ENCODE measurements at regions not wholly inside any gene's neighbourhood (a gene's known extent, or its start where the extent isn't known, plus 50 kb on each side); places are given as distances from the start of the nearest gene placed in this dataset.

DNA sequence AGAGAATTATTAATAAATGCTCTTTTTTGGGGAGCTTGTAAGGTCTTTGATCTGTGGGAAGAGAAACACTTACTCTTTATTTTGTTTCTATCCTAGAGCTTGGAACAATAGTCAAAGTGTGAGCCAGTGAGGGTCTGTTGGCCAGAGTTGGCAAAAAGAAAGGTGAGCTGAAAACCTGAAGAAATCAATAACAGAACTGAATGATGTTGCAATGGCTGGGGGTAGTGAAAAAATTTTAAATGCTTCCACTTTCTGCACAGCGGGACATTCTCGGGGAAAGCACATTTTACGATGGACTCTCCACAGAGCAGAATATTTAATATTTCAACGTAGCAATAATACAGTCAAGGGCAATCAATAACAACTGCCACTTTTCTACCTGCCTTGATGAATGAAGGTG is 78.9 kb downstream of the SKA1 start:
- no peak overlapping the region for H3K4me3 ChIP-seq (ENCODE audit: low read depth, low read length)
- TF ChIP-seq CTCF (IDR thresholded peaks at IDR 0.05; ENCODE audit: borderline replicate concordance, insufficient read depth, low read depth, low read length) = no peak

DNA sequence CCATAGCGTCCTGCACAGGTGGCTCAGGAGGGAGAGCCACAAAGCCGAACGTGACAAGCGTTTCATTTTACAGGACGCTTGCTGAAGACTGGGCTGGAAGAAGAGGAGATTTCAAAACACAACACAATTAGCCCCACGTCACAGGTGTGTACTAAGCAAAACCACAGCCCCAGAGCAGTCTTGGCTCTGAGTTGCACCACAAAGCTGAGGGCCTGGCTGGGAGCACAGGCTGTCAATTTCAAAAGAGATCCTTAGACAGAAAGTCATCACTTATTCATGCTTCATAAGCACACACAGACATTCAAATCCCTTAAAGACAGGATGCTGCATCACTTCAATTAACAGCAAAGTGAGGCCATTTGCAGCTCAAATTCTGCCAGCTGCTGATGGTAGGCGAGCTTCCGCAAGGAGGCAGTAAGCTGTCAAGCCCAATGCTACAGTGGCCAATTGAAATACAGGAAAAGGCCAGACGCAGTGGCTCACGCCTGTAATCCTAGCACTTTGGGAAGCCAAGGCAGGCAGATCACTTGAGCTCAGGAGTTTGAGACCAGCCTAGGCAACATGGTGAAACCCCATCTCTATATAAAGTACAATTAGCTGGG is 79.6 kb downstream of the SKA1 start:
- TF ChIP-seq CTCF (IDR thresholded peaks at IDR 0.05; ENCODE audit: borderline replicate concordance, insufficient read depth, low read depth, low read length) = no peak
- no peak overlapping the region for H3K4me3 ChIP-seq (ENCODE audit: low read depth, low read length)

DNA sequence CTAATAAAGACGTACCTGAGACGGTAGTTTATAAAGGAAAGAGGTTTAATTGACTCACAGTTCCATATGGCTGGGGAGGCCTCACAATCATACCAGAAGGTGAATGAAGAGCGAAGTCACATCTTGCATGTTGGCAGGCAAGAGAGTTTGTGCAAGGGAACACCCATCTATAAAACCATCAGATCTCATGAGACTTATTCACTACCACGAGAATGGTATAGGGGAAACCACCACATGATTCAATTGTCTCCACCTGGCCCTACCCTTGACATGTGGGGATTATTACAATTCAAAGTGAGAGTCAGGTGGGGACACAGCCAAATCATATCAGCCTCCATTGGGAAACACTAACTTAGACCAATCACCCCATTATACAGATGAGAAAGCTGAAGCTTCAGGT is 81.4 kb downstream of the SKA1 start:
- no peak overlapping the region for H3K4me3 ChIP-seq (ENCODE audit: low read depth, low read length)
- no peak for TF ChIP-seq CTCF (IDR thresholded peaks at IDR 0.05; ENCODE audit: borderline replicate concordance, insufficient read depth, low read depth, low read length)

DNA sequence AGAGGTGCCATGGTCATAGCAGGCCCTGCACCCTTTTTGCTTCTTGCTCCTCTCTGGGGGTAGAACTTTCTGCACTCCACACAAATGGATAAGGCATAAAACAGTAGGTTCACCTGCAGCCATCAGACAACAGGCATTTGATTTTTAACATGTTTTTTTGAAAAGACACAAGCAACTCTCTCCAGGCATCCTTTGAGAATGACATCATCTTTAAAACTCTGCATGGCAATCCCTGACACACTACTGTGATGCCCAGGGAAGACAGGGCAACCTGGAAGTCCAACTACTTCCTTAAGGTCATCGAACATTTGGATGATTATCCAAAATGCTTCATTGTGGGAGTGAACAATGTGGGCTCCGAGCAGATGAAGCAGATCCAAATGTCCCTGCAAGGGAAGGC is 82.8 kb downstream of the SKA1 start:
- H3K4me3 ChIP-seq (ENCODE audit: low read depth, low read length) = no peak overlapping the region
- no peak for TF ChIP-seq CTCF (IDR thresholded peaks at IDR 0.05; ENCODE audit: borderline replicate concordance, insufficient read depth, low read depth, low read length)

DNA sequence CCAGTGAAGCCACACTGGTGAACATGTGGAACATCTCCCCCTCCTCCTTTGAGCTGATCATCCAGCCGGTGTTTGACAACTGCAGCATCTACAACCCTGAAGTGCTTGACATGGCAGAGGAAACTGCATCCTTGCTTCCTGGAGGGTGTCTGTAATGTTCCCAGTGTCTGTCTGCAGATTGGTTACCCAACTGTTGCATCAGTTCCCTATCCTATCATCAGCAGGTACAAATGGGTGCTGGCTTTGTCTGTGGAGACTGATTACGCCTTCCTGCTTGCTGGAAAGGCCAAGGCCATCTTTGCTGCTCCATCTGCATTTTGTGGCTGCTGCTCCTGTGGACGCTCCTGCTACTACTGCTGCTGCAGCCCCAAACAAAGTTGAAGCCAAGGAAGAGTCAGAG is 83.5 kb downstream of the SKA1 start:
- no peak overlapping the region for H3K4me3 ChIP-seq (ENCODE audit: low read depth, low read length)
- no peak for TF ChIP-seq CTCF (IDR thresholded peaks at IDR 0.05; ENCODE audit: borderline replicate concordance, insufficient read depth, low read depth, low read length)

DNA sequence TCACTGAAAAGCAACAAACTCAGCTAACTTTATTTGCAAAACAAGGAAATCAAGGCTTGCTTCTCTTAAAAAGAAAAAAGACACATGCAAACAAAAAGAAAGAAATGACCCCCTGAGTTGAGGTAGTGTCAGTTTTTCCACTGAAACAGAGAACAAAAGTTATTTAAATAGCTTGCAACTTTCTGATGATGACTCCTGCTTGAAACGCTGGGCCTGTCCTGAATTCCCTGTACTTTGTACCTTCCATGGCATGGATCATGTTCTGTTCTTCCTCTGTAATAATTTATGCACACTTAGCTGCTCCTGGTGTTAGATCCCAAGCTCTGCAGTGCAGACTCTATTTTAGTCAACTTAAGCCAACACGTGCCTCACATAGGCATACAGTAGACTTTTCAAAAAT is 84.0 kb downstream of the SKA1 start:
- H3K4me3 ChIP-seq (ENCODE audit: low read depth, low read length) = no peak overlapping the region
- TF ChIP-seq CTCF (IDR thresholded peaks at IDR 0.05; ENCODE audit: borderline replicate concordance, insufficient read depth, low read depth, low read length) = no peak

DNA sequence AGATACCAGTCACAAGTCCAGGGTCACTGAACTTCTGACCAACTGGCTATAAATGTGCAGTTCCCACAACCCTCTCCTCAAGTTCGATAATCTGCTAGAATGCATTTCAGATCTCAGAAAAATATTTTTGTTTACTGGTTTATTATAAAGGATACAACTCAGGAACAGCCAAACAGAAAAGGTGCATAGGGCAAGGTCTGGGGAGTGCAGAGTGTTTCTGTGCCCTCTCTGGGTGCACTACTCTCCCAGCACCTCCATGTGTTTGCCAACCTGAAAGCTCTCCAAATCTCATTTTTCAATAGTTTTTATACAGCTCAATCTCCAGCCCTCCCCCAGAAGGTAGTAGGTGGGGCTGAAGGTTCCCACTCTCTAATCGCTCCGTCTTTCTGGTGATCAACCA is 85.2 kb downstream of the SKA1 start:
- no peak for TF ChIP-seq CTCF (IDR thresholded peaks at IDR 0.05; ENCODE audit: borderline replicate concordance, insufficient read depth, low read depth, low read length)
- H3K4me3 ChIP-seq (ENCODE audit: low read depth, low read length) = no peak overlapping the region

Data from GM12875 (cell line).